Ishikawa (cell line): ENCODE measurements at regions not wholly inside any gene's neighbourhood (a gene's known extent, or its start where the extent isn't known, plus 50 kb on each side); places are given as distances from the start of the nearest gene placed in this dataset.

Source experiments
- CEBPB ChIP-seq: IDR thresholded peaks from 2 replicates; pipeline ENCODE4 v1.6.1; 2012
- CREB1 ChIP-seq: IDR thresholded peaks from 2 replicates; pipeline ENCODE4 v1.6.1; 2012; ENCODE audit warnings: low read depth
- EGR1 ChIP-seq: IDR thresholded peaks from 2 replicates; pipeline ENCODE4 v1.6.1; 2012
- EP300 ChIP-seq: IDR thresholded peaks from 2 replicates; pipeline ENCODE4 v1.6.1; 2012; ENCODE audit warnings: borderline replicate concordance
- FOXM1 ChIP-seq: IDR thresholded peaks from 2 replicates; pipeline ENCODE4 v1.6.1; 2012; ENCODE audit warnings: low read depth, borderline replicate concordance
- NFIC ChIP-seq: IDR thresholded peaks from 2 replicates; pipeline ENCODE4 v1.6.1; 2012
- RAD21 ChIP-seq: IDR thresholded peaks from 2 replicates; pipeline ENCODE4 v1.6.1; 2012; ENCODE audit warnings: low read depth
- TAF1 ChIP-seq: IDR thresholded peaks from 2 replicates; pipeline ENCODE4 v1.6.1; 2012; ENCODE audit warnings: low read depth, mild to moderate bottlenecking
- TCF12 ChIP-seq: IDR thresholded peaks from 2 replicates; pipeline ENCODE4 v1.6.1; 2012; ENCODE audit warnings: low read depth
- TEAD4 ChIP-seq: IDR thresholded peaks from 2 replicates; pipeline ENCODE4 v1.6.1; 2012
- YY1 ChIP-seq: IDR thresholded peaks from 2 replicates; pipeline ENCODE4 v1.6.1; 2012; ENCODE audit warnings: low read depth
- ZBTB7A ChIP-seq: IDR thresholded peaks from 2 replicates; pipeline ENCODE4 v1.6.1; 2012; ENCODE audit warnings: low read depth
- TF ChIP-seq, protein P1 (sequence below): IDR thresholded peaks from 2 replicates; pipeline ENCODE4 v1.6.1; 2012; ENCODE audit warnings: low read depth, mild to moderate bottlenecking
- TF ChIP-seq, protein P2 (sequence below): IDR thresholded peaks from 2 replicates; pipeline ENCODE4 v1.6.1; 2012
- TF ChIP-seq, protein P3 (sequence below): IDR thresholded peaks from 2 replicates; pipeline ENCODE4 v1.6.1; 2012

DNA sequence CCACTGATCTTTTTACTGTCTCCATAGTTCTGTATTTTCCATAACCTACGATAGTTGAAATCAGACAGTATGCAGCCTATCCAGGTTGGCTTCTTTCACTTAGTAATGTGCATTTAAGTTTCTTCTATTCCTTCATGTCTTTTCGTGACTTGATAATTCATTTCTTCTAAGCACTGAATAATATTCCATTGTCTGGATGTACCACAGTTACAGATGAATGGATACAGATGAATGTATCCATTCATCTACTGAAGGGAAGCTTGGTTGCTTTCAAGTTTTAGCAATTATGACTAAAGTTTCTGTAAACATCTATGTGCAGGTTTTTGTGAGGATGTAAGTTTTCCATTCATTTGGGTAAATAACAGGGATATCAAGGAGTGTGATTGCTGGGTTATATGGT lies 124.8 kb downstream of the NSUN3 start:
- TF ChIP-seq TAF1 (no peak), CEBPB (no peak), YY1 (no peak), FOXM1 (no peak), EGR1 (no peak), EP300 (no peak), TEAD4 (no peak), CREB1 (no peak), ZBTB7A (no peak), TCF12 (no peak), RAD21 (no peak), NFIC (no peak)
- TF ChIP-seq, protein P1, sequence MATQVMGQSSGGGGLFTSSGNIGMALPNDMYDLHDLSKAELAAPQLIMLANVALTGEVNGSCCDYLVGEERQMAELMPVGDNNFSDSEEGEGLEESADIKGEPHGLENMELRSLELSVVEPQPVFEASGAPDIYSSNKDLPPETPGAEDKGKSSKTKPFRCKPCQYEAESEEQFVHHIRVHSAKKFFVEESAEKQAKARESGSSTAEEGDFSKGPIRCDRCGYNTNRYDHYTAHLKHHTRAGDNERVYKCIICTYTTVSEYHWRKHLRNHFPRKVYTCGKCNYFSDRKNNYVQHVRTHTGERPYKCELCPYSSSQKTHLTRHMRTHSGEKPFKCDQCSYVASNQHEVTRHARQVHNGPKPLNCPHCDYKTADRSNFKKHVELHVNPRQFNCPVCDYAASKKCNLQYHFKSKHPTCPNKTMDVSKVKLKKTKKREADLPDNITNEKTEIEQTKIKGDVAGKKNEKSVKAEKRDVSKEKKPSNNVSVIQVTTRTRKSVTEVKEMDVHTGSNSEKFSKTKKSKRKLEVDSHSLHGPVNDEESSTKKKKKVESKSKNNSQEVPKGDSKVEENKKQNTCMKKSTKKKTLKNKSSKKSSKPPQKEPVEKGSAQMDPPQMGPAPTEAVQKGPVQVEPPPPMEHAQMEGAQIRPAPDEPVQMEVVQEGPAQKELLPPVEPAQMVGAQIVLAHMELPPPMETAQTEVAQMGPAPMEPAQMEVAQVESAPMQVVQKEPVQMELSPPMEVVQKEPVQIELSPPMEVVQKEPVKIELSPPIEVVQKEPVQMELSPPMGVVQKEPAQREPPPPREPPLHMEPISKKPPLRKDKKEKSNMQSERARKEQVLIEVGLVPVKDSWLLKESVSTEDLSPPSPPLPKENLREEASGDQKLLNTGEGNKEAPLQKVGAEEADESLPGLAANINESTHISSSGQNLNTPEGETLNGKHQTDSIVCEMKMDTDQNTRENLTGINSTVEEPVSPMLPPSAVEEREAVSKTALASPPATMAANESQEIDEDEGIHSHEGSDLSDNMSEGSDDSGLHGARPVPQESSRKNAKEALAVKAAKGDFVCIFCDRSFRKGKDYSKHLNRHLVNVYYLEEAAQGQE: no peak
- TF ChIP-seq, protein P2, sequence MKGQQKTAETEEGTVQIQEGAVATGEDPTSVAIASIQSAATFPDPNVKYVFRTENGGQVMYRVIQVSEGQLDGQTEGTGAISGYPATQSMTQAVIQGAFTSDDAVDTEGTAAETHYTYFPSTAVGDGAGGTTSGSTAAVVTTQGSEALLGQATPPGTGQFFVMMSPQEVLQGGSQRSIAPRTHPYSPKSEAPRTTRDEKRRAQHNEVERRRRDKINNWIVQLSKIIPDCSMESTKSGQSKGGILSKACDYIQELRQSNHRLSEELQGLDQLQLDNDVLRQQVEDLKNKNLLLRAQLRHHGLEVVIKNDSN: no peak
- TF ChIP-seq, protein P3, sequence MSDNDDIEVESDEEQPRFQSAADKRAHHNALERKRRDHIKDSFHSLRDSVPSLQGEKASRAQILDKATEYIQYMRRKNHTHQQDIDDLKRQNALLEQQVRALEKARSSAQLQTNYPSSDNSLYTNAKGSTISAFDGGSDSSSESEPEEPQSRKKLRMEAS: no peak

DNA sequence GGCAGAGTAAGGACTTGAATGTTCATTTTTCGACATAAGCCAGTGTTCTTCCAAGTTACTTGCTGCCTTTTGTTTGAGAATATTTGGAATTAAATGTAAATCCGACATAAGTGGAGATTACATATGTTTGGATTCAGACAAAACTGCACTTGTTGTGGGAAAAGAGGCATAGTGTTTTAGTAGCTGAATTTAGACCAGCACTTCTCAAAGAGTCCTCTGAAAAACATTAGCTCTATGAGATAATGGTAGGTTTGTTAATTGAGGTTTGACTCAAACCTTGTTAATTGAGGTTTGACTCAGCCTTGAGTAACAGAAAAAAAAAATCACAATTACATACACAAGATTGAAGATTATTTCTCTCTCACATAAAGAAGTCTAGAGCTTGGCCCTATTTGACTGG lies 132.5 kb downstream of the NSUN3 start:
- no peak for TF ChIP-seq CEBPB
- TF ChIP-seq, protein P1: no peak
- no peak for TF ChIP-seq NFIC
- TF ChIP-seq YY1: no peak
- no peak for TF ChIP-seq TEAD4
- no peak for TF ChIP-seq EP300
- TF ChIP-seq CREB1: no peak
- no peak for TF ChIP-seq TAF1
- TF ChIP-seq TCF12: no peak
- TF ChIP-seq, protein P2: no peak
- TF ChIP-seq, protein P3: no peak

DNA sequence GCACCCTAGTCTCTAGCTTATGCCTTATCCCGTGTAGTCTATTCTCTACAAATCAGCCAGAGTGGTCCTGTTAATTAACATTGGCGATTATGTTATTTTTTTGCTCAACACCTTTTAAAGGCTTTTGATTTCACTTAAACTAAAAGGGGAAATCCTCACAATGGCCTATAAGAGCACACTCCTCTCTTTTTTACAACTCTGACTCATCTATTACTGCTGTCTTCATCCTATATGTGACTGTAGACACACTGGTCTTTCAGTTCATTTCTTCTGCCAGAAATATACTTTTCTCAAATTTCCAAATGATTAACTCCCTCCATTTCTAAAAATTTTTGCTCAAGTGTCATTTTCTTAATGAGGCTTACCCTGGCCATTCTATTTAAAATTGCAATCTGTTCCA lies 143.4 kb downstream of the NSUN3 start:
- TF ChIP-seq CEBPB (no peak), CREB1 (no peak), ZBTB7A (no peak), EP300 (no peak), RAD21 (no peak), TEAD4 (no peak), YY1 (no peak), NFIC (no peak), EGR1 (no peak), FOXM1 (no peak), TCF12 (no peak), TAF1 (no peak)
- TF ChIP-seq, protein P3: no peak
- TF ChIP-seq, protein P2: no peak
- TF ChIP-seq, protein P1: no peak

DNA sequence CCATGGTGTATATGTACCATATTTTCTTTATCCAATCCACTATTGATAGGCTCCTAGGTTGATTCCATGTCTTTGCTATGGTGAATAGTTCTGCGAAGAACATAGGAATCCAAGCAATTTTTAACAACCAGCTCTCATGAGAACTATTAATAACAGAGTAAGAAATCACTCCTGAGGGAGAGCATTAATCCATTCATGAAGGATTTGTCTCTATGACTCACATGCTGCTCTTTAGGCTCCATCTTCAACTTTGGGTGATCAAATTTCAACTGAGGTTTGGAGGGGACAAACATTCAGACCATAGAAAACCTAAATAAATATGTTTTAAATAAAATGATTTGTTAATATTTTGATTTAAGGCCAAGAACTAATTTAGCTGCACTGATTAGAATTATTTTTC lies 147.4 kb downstream of the NSUN3 start:
- TF ChIP-seq RAD21 (no peak), YY1 (no peak), EP300 (no peak), CEBPB (no peak), TEAD4 (no peak), ZBTB7A (no peak), FOXM1 (no peak)
- TF ChIP-seq, protein P2: no peak
